Gastroesophageal sphincter (tissue), 4 donors: ENCODE measurements at regions not wholly inside any gene's neighbourhood (a gene's known extent, or its start where the extent isn't known, plus 50 kb on each side); places are given as distances from the start of the nearest gene placed in this dataset.

Experiments
- ATAC-seq: fragments of 150-250 bp; one replicate; pipeline ENCODE4 v1.9.1; 2016; ENCODE audit warnings: mild to moderate bottlenecking, moderate library complexity
- H3K27ac ChIP-seq, 4 donors: fragments of 200-600 bp; sonication (generic) in 3 of 4; 1 replicate in 3 of 4; 2 replicates in 1 of 4; pipeline ENCODE4 v1.5.1; 2016 to 2019
- H3K27me3 ChIP-seq: fragments of 200-600 bp; sonication (generic); one replicate; pipeline ENCODE4 v1.5.1; 2019
- H3K36me3 ChIP-seq, 2 donors: fragments of 200-600 bp; sonication (generic); one replicate each; pipeline ENCODE4 v1.5.1; 2019; ENCODE audit warnings: control low read depth in 1 of 2
- H3K4me1 ChIP-seq, 3 donors: fragments of 200-600 bp; sonication (generic); 1 replicate in 2 of 3; 2 replicates in 1 of 3; pipeline ENCODE4 v1.5.1; 2016 to 2019; ENCODE audit warnings: control low read depth in 2 of 3
- H3K4me3 ChIP-seq, 2 donors: fragments of 200-600 bp; sonication (generic); one replicate each; pipeline ENCODE4 v1.5.1; 2019; ENCODE audit warnings: mild to moderate bottlenecking in 1 of 2, moderate library complexity in 1 of 2
- H3K9me3 ChIP-seq, 3 donors: fragments of 200-600 bp; sonication (generic); one replicate each; pipeline ENCODE4 v1.5.1; 2017 to 2019; ENCODE audit warnings: control low read depth in 2 of 3
- CTCF ChIP-seq, 4 experiments: fragments of 200-600 bp in 2 of 4; fragments of 450-650 bp in 2 of 4; sonication (generic) in 1 of 4; IDR thresholded peaks; one replicate each; pipeline ENCODE4 v1.5.1; 2017 to 2019; ENCODE audit warnings: antibody characterized with exemption in 4 of 4, mild to moderate bottlenecking in 2 of 4, moderate library complexity in 2 of 4
- EP300 ChIP-seq: sonication (generic); formaldehyde crosslinking; IDR thresholded peaks from one replicate; pipeline ENCODE4 v1.6.1; 2017; ENCODE audit warnings: antibody characterized with exemption, mild to moderate bottlenecking
- POLR2A ChIP-seq, 2 donors: fragments of 450-650 bp; IDR thresholded peaks; one replicate each; pipeline ENCODE4 v1.6.1; 2017; ENCODE audit warnings: antibody characterized with exemption in 2 of 2, mild to moderate bottlenecking in 2 of 2, moderate library complexity in 1 of 2
- POLR2AphosphoS5 ChIP-seq: sonication (generic); formaldehyde crosslinking; IDR thresholded peaks from one replicate; pipeline ENCODE4 v1.6.1; 2017; ENCODE audit warnings: antibody characterized with exemption
- WGBS, 2 donors: methylation state at CpG; one replicate each; pipeline ENCODE4 v1.1.5; 2018; ENCODE audit warnings: low coverage in 1 of 2; 5-methylcytosine and 5-hydroxymethylcytosine counted together

GRCh38 chr14:29111554-29111953 is 345.0 kb downstream of the FOXG1 start:
- H3K27ac ChIP-seq, result no peak overlapping the region
- no peak for ATAC-seq
- H3K36me3 ChIP-seq, result no peaks in the 10 kb centered on the region
- H3K4me3 ChIP-seq, result no peak overlapping the region
- TF ChIP-seq EP300, result no peak
- no peaks in the 10 kb centered on the region for H3K4me1 ChIP-seq
- H3K27me3 ChIP-seq, result no peaks in the 10 kb centered on the region
- WGBS, 2 donors, result 75 to 79% methylated on average over 2 to 3 of the region's 3 CpGs
- no peaks in the 10 kb centered on the region for H3K9me3 ChIP-seq

GRCh38 chr14:29123017-29123416 is 356.4 kb downstream of the FOXG1 start:
- 63 to 80% methylated on average over 1 of the region's 1 CpG for WGBS, 2 donors
- no peaks in the 10 kb centered on the region for H3K36me3 ChIP-seq
- H3K27ac ChIP-seq, result no peak overlapping the region
- no peak for ATAC-seq
- no peaks in the 10 kb centered on the region for H3K9me3 ChIP-seq
- H3K4me1 ChIP-seq, result no peaks in the 10 kb centered on the region
- no peak for TF ChIP-seq CTCF (IDR thresholded peaks at IDR 0.05)
- TF ChIP-seq EP300, result no peak
- no peak overlapping the region for H3K4me3 ChIP-seq
- no peaks in the 10 kb centered on the region for H3K27me3 ChIP-seq

GRCh38 chr14:29126361-29126760 is 359.8 kb downstream of the FOXG1 start:
- Histone ChIP-seq H3K9me3 (no peaks in the 10 kb centered on the region), H3K4me1 (no peaks in the 10 kb centered on the region), H3K27me3 (no peaks in the 10 kb centered on the region), H3K36me3 (no peaks in the 10 kb centered on the region), H3K27ac (no peak overlapping the region), H3K4me3 (no peak overlapping the region)
- WGBS, 2 donors, result 68 to 100% methylated on average over 3 to 4 of the region's 4 CpGs
- no peak for ATAC-seq
- TF ChIP-seq POLR2A (IDR thresholded peaks at IDR 0.05) (no peak), EP300 (no peak), POLR2AphosphoS5 (no peak), CTCF (IDR thresholded peaks at IDR 0.05) (no peak)

- WGBS, 2 donors, result 66 to 74% methylated on average over 2 of the region's 2 CpGs
- Histone ChIP-seq H3K36me3 (no peaks in the 10 kb centered on the region), H3K4me1 (no peaks in the 10 kb centered on the region), H3K9me3 (no peaks in the 10 kb centered on the region), H3K27me3 (no peaks in the 10 kb centered on the region), H3K4me3 (no peak overlapping the region), H3K27ac (no peak overlapping the region)
- ATAC-seq, result no peak
- no peak for TF ChIP-seq EP300
- no peak for TF ChIP-seq POLR2AphosphoS5
- TF ChIP-seq CTCF (IDR thresholded peaks at IDR 0.05), result no peak
- TF ChIP-seq POLR2A (IDR thresholded peaks at IDR 0.05), result no peak
Measured at GRCh38 chr14:29126865-29127264, 360.3 kb downstream of the FOXG1 start.

GRCh38 chr14:29140016-29140415 is 373.4 kb downstream of the FOXG1 start:
- H3K36me3 ChIP-seq, result no peaks in the 10 kb centered on the region
- H3K4me3 ChIP-seq, result no peak overlapping the region
- no peaks in the 10 kb centered on the region for H3K27me3 ChIP-seq
- 36 to 58% methylated on average over 3 of the region's 3 CpGs for WGBS, 2 donors
- no peaks in the 10 kb centered on the region for H3K4me1 ChIP-seq
- no peak for TF ChIP-seq POLR2AphosphoS5
- no peak for TF ChIP-seq CTCF (IDR thresholded peaks at IDR 0.05)
- no peak for TF ChIP-seq POLR2A (IDR thresholded peaks at IDR 0.05)
- TF ChIP-seq EP300, result no peak
- ATAC-seq, result no peak
- no peaks in the 10 kb centered on the region for H3K9me3 ChIP-seq
- no peak overlapping the region for H3K27ac ChIP-seq

- Histone ChIP-seq H3K9me3 (no peaks in the 10 kb centered on the region), H3K27ac (no peak overlapping the region), H3K4me1 (no peaks in the 10 kb centered on the region), H3K4me3 (no peak overlapping the region), H3K36me3 (no peaks in the 10 kb centered on the region), H3K27me3 (no peaks in the 10 kb centered on the region)
- no peak for ATAC-seq
- TF ChIP-seq POLR2A (IDR thresholded peaks at IDR 0.05), result no peak
- no peak for TF ChIP-seq CTCF (IDR thresholded peaks at IDR 0.05)
- TF ChIP-seq EP300, result no peak
- TF ChIP-seq POLR2AphosphoS5, result no peak
- WGBS, 2 donors, result 21 to 40% methylated on average over 2 of the region's 2 CpGs
Measured at GRCh38 chr14:29144621-29145020, 378.0 kb downstream of the FOXG1 start.
